ENCODE measurements at regions not wholly inside any gene's neighbourhood (a gene's known extent, or its start where the extent isn't known, plus 50 kb on each side); places are given as distances from the start of the nearest gene placed in this dataset.

DNA sequence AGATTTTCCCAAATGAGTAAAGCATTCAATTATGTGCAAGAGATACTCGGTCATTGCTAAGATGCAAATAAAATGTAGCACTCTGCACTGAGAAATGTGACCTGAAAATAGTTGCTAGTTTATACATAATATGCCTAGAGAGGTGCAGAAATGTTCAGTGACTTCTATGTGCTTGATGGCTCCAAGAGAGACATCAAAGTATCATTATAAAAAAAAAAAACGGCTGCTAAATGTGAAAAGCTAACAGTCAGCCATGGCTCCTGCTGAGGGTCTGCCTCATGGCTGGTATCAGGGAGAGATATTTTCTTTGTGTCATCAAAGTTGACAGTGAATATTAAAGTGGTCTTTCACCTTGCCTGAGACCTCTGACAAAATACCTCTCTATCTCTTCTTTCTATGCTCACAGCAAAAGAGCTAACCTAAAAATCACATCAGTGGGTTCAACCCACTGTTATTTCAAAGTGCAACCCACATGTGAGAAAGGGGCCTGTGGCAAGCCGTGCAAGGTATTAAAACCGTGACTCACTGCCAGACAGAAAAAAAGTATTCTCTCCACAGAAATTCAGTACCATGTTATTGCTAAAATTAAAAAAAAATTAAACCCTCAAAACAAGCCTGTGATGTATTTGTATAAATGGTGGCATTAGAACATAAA, 259.0 kb downstream of the HIVEP2 start:
- TF ChIP-seq, protein P1, sequence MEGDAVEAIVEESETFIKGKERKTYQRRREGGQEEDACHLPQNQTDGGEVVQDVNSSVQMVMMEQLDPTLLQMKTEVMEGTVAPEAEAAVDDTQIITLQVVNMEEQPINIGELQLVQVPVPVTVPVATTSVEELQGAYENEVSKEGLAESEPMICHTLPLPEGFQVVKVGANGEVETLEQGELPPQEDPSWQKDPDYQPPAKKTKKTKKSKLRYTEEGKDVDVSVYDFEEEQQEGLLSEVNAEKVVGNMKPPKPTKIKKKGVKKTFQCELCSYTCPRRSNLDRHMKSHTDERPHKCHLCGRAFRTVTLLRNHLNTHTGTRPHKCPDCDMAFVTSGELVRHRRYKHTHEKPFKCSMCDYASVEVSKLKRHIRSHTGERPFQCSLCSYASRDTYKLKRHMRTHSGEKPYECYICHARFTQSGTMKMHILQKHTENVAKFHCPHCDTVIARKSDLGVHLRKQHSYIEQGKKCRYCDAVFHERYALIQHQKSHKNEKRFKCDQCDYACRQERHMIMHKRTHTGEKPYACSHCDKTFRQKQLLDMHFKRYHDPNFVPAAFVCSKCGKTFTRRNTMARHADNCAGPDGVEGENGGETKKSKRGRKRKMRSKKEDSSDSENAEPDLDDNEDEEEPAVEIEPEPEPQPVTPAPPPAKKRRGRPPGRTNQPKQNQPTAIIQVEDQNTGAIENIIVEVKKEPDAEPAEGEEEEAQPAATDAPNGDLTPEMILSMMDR (IDR thresholded peaks at IDR 0.05) = no peak
- intact Hi-C loops (cut with micrococcal nuclease) = no loop called here
- ChIA-PET POLR2A (no interaction called here), CTCF (no interaction called here)
- peaks cover 3% of the 10 kb centered on the region for H3K27me3 Mint-ChIP-seq
- DNase-seq (no peak), ATAC-seq (ENCODE audit: low read depth) (no peak)
- no peak overlapping the region for H3K27ac Mint-ChIP-seq
- no peaks in the 10 kb centered on the region for H3K4me1 Mint-ChIP-seq
- H3K36me3 Mint-ChIP-seq (ENCODE audit: low read depth) = no peaks in the 10 kb centered on the region
- no peaks in the 10 kb centered on the region for H3K9me3 Mint-ChIP-seq
- H3K4me3 Mint-ChIP-seq = no peak overlapping the region

DNA sequence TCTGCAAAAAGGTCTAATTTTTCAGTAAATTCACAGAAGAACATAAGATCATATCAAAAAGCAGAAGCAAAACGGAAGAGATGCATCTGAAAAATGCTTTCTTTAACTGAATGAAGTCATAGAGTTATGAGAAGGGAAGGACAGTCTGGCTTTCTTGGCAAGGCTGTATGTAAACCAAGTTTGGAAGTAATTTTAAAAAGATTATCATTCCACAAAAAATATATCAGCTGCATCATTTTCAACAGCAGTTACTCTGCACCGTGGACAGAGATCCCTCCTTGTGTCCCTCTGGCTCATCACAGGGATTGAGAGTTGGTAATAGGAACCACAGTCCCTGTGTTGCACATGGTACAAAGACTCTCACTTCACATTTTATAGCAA, 258.5 kb downstream of the HIVEP2 start:
- CTCF ChIA-PET = no interaction called here

DNA sequence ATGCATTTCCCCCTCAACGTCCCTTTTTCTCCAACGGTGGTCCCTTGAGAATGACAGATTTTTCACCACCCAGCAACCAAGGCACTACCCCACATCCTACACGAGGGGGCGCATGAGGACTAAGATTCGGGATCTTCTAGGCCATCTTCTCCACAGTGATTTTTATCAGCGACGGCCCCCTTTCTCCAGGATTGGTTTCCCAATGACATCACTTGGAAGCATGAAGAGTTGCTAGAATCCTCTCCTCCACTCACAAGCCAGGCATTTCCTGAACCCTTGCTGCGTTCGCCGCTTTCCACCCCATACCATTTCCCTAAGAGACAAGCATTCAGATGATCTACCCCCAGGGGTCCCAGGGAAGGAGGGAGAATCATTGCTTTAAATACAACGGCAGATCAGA, 252.0 kb downstream of the HIVEP2 start:
- TF ChIP-seq, protein P1 (IDR thresholded peaks at IDR 0.05) = peak; percentile 18
- H3K4me3 Mint-ChIP-seq = no peak overlapping the region
- ChIA-PET POLR2A (interaction anchor here (0.6 to 1.2 kb wide), 4 partner anchors 294 to 734 kb away, joined by 3 to 7 read pairs (median 4); no protein-coding TSS in a partner anchor), CTCF (interaction anchor here (0.6 to 5.9 kb wide), 22 partner anchors 9 to 738 kb away, joined by 3 to 96 read pairs (median 4); no protein-coding TSS in a partner anchor)
- peaks cover 6% of the 10 kb centered on the region for H3K4me1 Mint-ChIP-seq
- intact Hi-C loops (cut with micrococcal nuclease) = loop anchor here (1.0 to 2.0 kb wide), 11 partner anchors 53 to 1320 kb away; no protein-coding TSS in a partner anchor
- no peak overlapping the region for H3K27ac Mint-ChIP-seq
- peak; percentile 89 for ATAC-seq (ENCODE audit: low read depth)
- H3K27me3 Mint-ChIP-seq = no peaks in the 10 kb centered on the region
- H3K9me3 Mint-ChIP-seq = no peaks in the 10 kb centered on the region
- DNase-seq = peak; percentile 42
- no peaks in the 10 kb centered on the region for H3K36me3 Mint-ChIP-seq (ENCODE audit: low read depth)

More for the DNA sequence above, 258.5 kb downstream of the HIVEP2 start:
- H3K4me3 Mint-ChIP-seq = no peak overlapping the region
- DNase-seq (no peak), ATAC-seq (ENCODE audit: low read depth) (no peak)
- POLR2A ChIA-PET = no interaction called here
- H3K36me3 Mint-ChIP-seq (ENCODE audit: low read depth) = no peaks in the 10 kb centered on the region
- H3K9me3 Mint-ChIP-seq = no peaks in the 10 kb centered on the region
- intact Hi-C loops (cut with micrococcal nuclease) = no loop called here
- H3K27ac Mint-ChIP-seq = no peak overlapping the region
- no peaks in the 10 kb centered on the region for H3K4me1 Mint-ChIP-seq
- TF ChIP-seq, protein P1 (IDR thresholded peaks at IDR 0.05) = no peak
- peaks cover 3% of the 10 kb centered on the region for H3K27me3 Mint-ChIP-seq

DNA sequence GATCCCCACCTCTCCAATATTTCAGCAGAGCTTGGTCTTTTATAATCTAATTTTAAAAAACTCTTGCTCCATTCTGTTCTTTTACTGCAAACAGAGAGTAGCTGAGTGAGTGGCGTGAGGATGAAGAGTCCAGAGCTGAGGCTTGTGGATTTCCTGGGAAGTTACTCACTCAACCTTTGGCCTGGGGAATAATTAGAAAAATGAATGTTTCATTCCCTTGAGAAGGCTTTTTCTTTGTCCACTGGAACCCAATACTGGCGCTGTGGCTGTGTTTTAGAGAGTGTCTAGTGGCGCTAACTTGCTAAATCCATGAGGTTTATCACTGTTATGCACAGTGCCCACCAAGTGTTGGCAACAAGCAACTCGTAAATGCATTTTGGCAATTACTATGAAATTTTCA, 251.5 kb downstream of the HIVEP2 start:
- no peak overlapping the region for H3K27ac Mint-ChIP-seq
- TF ChIP-seq, protein P1 (IDR thresholded peaks at IDR 0.05) = no peak

DNA sequence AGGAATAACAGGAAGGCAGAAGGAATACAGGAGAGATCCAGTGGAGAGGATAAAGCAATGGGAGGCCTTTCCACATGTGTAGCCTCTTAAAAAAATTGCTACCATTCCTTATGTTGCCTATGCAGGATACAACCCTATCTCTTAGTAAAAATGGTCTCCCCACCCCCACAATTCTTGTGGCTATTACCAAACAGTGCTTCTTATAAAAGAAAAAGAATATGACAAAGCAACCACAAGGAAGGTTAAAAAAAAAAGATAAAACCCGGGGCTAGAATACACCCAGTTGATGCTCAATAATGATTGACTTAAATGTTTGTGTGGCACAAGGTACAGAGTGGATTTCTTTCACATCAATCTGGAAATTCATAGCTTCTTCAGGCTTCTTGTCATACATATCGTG, 250.9 kb downstream of the HIVEP2 start:
- H3K4me3 Mint-ChIP-seq = no peak overlapping the region
- POLR2A ChIA-PET = no interaction called here
- CTCF ChIA-PET = interaction anchor here (0.7 to 5.9 kb wide), 7 partner anchors 126 to 733 kb away, joined by 3 to 96 read pairs (median 12); no protein-coding TSS in a partner anchor
- H3K9me3 Mint-ChIP-seq = no peaks in the 10 kb centered on the region
- DNase-seq = no peak
- TF ChIP-seq, protein P1 (IDR thresholded peaks at IDR 0.05) = no peak
- no peak overlapping the region for H3K27ac Mint-ChIP-seq
- ATAC-seq (ENCODE audit: low read depth) = no peak
- H3K27me3 Mint-ChIP-seq = no peaks in the 10 kb centered on the region
- peaks cover 6% of the 10 kb centered on the region for H3K4me1 Mint-ChIP-seq
- no peaks in the 10 kb centered on the region for H3K36me3 Mint-ChIP-seq (ENCODE audit: low read depth)
- intact Hi-C loops (cut with micrococcal nuclease) = no loop called here

More for the DNA sequence above, 251.5 kb downstream of the HIVEP2 start:
- no peaks in the 10 kb centered on the region for H3K27me3 Mint-ChIP-seq
- no peak for ATAC-seq (ENCODE audit: low read depth)
- H3K9me3 Mint-ChIP-seq = no peaks in the 10 kb centered on the region
- H3K4me1 Mint-ChIP-seq = peaks cover 6% of the 10 kb centered on the region
- POLR2A ChIA-PET = interaction anchor here (0.5 kb wide), 1 partner anchor 416 kb away, joined by 3 read pairs; no protein-coding TSS in a partner anchor
- DNase-seq = no peak
- intact Hi-C loops (cut with micrococcal nuclease) = loop anchor here (1.0 to 2.0 kb wide), 10 partner anchors 53 to 1320 kb away; no protein-coding TSS in a partner anchor
- H3K36me3 Mint-ChIP-seq (ENCODE audit: low read depth) = no peaks in the 10 kb centered on the region
- CTCF ChIA-PET = interaction anchor here (0.7 to 5.9 kb wide), 13 partner anchors 21 to 734 kb away, joined by 3 to 96 read pairs (median 4); no protein-coding TSS in a partner anchor
- no peak overlapping the region for H3K4me3 Mint-ChIP-seq
